Aorta (tissue), 5 donors: ENCODE measurements at regions not wholly inside any gene's neighbourhood (a gene's known extent, or its start where the extent isn't known, plus 50 kb on each side); places are given as distances from the start of the nearest gene placed in this dataset.

Experiments used
- ATAC-seq: fragments of 200-7000 bp; cut with Tn5 transposase; one replicate; pipeline ENCODE4 v1.9.1; 2022; ENCODE audit warnings: moderate library complexity; ENCODE audit not compliant: low FRiP score
- DNase-seq, 2 donors: peaks; one replicate each; pipeline ENCODE4 v3.0.0-alpha.2; 2020
- H3K27ac ChIP-seq, 2 donors: one replicate each; pipeline ENCODE4 v1.5.1; 2013; ENCODE audit warnings: low read length in 2 of 2, mild to moderate bottlenecking in 2 of 2, moderate library complexity in 2 of 2, control low read depth in 1 of 2, inconsistent platforms in 1 of 2, low read depth in 1 of 2
- H3K27me3 ChIP-seq, 2 donors: one replicate each; pipeline ENCODE4 v1.6.1; 2013; ENCODE audit warnings: control low read depth in 1 of 2, low read length in 1 of 2, mild to moderate bottlenecking in 1 of 2, moderate library complexity in 1 of 2; ENCODE audit not compliant: insufficient read depth in 2 of 2, control insufficient read depth in 1 of 2
- H3K36me3 ChIP-seq, 2 donors: one replicate each; pipeline ENCODE4 v1.6.1; 2013; ENCODE audit warnings: control low read depth in 1 of 2, low read length in 1 of 2, mild to moderate bottlenecking in 1 of 2; ENCODE audit not compliant: insufficient read depth in 2 of 2, control insufficient read depth in 1 of 2
- H3K4me1 ChIP-seq, 2 donors: one replicate each; pipeline ENCODE4 v1.6.1; 2013; ENCODE audit warnings: low read length in 2 of 2, control low read depth in 1 of 2, mild to moderate bottlenecking in 1 of 2, moderate library complexity in 1 of 2; ENCODE audit not compliant: insufficient read depth in 2 of 2, control insufficient read depth in 1 of 2
- H3K4me3 ChIP-seq, 2 donors: one replicate each; pipeline ENCODE4 v1.5.1; 2013; ENCODE audit warnings: low read length in 2 of 2, control low read depth in 1 of 2, mild to moderate bottlenecking in 1 of 2
- H3K9me3 ChIP-seq: one replicate; pipeline ENCODE4 v1.6.1; 2013; ENCODE audit warnings: mild to moderate bottlenecking, low read length; ENCODE audit not compliant: control insufficient read depth
- WGBS, 2 donors: extraction: QIAGEN DNeasy Blood & Tissue Kit; methylation state at CpG; one replicate each; pipeline ENCODE4 v1.1.7; 2013; 5-methylcytosine and 5-hydroxymethylcytosine counted together
- intact Hi-C, 2 donors: fragments of 100-400 bp; cut with DNase I; formaldehyde crosslinking; loops; one replicate each; pipeline versions ENCODE4 v1.14.2 to v1.15.0; 2022
- donor health status: healthy with polysubstance abuse.
- donor health status: Bipolar disorder and iron deficiency.
- donor health status: DM: no; HTN: no; CAD: no.
- donor health status: DM: no; HTN: no; CAD: no.
- donor health status: DM: yes; HTN: yes; CAD: no.

DNA sequence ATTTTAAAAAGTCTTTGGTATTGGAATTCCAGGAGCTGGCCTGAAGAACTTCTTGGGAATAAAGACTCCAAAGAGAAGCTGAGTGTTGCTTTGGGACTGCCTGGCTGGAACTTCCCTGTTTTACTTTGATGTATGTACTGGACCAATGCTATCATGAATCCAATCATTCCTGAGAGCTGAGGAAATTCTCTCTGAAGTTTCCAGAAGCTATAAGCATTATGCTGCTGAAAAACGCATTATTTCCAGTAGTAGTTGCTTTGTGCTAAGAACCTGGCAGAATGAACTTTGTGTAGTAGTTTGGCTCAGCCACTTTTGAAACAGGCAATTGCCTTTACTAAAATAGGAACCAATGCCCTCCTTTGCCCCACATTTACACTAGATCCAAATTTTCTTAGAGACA lies 260.7 kb downstream of the HLX start:
- Histone ChIP-seq H3K27ac (no peak overlapping the region), H3K4me3 (no peak overlapping the region), H3K27me3 (no peaks in the 10 kb centered on the region), H3K9me3 (no peaks in the 10 kb centered on the region), H3K36me3 (no peaks in the 10 kb centered on the region), H3K4me1 (peaks cover 0 to 2% of the 10 kb centered on the region in 2 donors)
- intact Hi-C loops = no loop called here
- no peak for ATAC-seq
- WGBS, 2 donors = 4 to 8% methylated on average over 1 of the region's 1 CpG
- DNase-seq = no peak

DNA sequence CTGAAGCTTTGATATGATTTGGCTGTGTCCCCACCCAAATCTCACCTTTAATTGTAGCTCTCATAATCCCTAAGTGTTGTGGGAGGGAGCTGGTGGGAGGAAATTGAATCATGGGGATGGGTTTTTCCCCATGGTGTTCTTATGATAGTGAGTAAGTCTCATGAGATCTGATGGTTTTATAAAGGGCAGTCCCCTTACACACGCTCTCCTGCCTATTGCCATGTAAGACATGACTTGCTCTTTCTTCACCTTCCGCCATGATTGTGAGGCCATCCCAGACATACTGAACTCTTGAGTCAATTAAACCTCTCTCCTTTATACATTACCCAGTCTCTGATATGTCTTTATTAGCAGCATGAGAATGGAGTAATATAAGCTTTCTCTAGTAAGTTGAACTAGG lies 261.9 kb downstream of the HLX start:
- 97 to 100% methylated on average over 2 of the region's 2 CpGs for WGBS, 2 donors
- no peaks in the 10 kb centered on the region for H3K27me3 ChIP-seq
- ATAC-seq (no peak), DNase-seq (no peak)
- no peak overlapping the region for H3K4me3 ChIP-seq
- intact Hi-C loops = no loop called here
- no peak overlapping the region for H3K27ac ChIP-seq
- H3K36me3 ChIP-seq = no peaks in the 10 kb centered on the region
- H3K4me1 ChIP-seq = peaks cover 0 to 2% of the 10 kb centered on the region in 2 donors
- H3K9me3 ChIP-seq = no peaks in the 10 kb centered on the region

DNA sequence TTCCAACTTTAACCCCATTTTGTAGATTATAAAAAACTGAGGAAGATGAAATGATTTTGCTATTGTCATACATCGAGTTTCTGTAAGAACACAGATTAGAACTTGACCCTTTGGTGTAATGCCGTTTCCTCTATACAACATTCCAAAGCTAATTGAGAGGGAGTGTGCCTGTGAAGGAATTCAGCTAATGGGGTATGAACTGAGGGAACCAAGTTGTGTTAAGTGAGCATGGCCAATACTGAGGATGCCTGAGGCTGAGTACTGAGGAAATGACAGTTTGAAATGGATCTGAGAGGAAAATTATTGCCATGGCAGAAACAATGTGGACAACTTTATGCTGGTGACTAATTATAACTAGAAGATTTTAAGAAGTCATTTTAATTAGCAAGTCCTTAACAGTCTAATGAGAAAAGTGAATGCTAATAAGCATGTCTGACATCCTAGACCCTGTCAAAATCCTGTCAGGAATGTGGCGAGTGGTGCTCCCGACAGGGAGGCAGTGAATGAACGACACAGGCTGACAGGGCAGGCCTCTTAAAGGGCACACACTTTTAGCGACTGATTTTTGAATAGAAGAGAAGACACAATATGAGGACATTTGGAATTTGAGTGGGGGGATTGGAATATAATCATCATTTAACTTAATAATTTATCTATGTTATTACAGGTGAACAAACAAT lies 262.5 kb downstream of the HLX start:
- ATAC-seq (no peak), DNase-seq (no peak)
- Histone ChIP-seq H3K9me3 (no peaks in the 10 kb centered on the region), H3K4me3 (no peak overlapping the region), H3K4me1 (peaks cover 0 to 2% of the 10 kb centered on the region in 2 donors), H3K27ac (no peak overlapping the region), H3K36me3 (no peaks in the 10 kb centered on the region), H3K27me3 (no peaks in the 10 kb centered on the region)
- intact Hi-C loops = no loop called here
- WGBS, 2 donors = 80 to 91% methylated on average over 6 of the region's 6 CpGs

DNA sequence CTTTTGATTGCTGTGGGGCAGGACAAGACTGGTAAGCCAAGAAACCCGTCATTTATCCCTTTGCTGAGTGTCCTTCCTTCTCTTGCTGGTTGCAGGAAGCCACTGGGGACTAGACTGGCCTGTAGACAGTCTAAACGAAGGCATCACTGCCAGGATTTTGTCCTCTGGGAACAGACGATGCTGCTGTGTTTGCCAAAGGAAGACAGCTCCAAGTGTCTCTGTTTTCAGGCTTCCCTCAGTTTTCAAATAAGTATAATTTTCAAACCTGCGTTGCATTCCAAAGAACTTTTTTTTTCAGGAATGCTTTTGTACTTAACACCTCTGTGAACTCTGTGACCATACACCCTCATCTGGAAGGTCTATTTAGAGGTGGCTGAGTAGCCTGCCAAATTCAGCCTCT lies 269.4 kb downstream of the HLX start:
- Histone ChIP-seq H3K4me3 (no peak overlapping the region), H3K27ac (no peak overlapping the region), H3K36me3 (no peaks in the 10 kb centered on the region), H3K27me3 (no peaks in the 10 kb centered on the region), H3K4me1 (no peaks in the 10 kb centered on the region), H3K9me3 (peaks cover 3% of the 10 kb centered on the region)
- WGBS, 2 donors = 52 to 70% methylated on average over 4 of the region's 4 CpGs
- DNase-seq (no peak), ATAC-seq (no peak)
- intact Hi-C loops = no loop called here

DNA sequence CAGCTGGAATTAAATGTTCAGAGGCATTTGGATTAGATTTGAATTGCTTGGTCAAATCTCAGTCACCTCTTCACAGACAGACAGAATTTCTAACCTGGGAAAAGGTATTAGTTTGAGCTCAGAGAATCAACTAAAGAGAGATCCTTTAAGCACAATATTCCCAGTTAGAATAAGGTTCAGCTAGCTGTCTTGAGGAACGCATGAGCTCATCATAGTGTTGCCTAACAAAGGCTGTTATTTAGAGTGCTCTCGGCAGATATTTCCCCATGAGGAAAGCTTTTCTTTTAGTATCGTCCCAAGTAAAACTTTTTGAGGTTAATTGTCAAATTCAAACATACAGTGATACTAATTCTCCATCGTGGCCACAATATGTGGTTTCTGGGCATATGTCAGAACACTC lies 269.9 kb downstream of the HLX start:
- Histone ChIP-seq H3K36me3 (no peaks in the 10 kb centered on the region), H3K9me3 (peaks cover 3% of the 10 kb centered on the region), H3K4me3 (no peak overlapping the region), H3K4me1 (no peaks in the 10 kb centered on the region), H3K27ac (no peak overlapping the region), H3K27me3 (no peaks in the 10 kb centered on the region)
- no peak for DNase-seq
- 63 to 70% methylated on average over 4 of the region's 4 CpGs for WGBS, 2 donors
- ATAC-seq = peak; percentile 50
- intact Hi-C loops = no loop called here

DNA sequence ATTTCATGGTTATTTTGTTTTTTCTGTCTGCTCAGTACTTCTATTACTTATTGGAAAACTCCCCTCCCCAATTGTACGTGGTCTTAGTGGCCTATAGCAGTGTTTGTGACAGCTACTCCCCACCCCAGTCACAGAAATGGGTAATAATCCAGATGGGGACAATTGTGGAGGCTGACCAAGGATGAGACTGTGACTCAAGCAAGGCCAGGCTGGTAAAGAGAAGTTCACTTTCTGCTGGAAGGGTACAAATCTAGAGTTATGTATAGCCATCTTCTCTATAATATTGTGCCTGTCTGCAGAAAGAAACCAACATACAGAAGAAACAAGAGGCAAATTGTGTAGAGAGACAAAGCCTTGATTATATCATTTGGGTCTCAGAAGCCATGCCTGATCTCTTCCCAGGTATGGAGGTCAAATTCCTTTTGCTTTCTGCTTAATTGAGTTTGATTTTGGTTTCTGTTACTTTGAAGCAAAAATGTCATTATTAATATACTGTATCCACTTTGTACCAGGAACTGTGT lies 270.4 kb downstream of the HLX start:
- Histone ChIP-seq H3K36me3 (no peaks in the 10 kb centered on the region), H3K27me3 (no peaks in the 10 kb centered on the region), H3K4me3 (no peak overlapping the region), H3K9me3 (peaks cover 3% of the 10 kb centered on the region), H3K4me1 (no peaks in the 10 kb centered on the region), H3K27ac (no peak overlapping the region)
- DNase-seq (no peak), ATAC-seq (no peak)
- WGBS, 2 donors = 62 to 85% methylated on average over 1 of the region's 1 CpG
- intact Hi-C loops = no loop called here

DNA sequence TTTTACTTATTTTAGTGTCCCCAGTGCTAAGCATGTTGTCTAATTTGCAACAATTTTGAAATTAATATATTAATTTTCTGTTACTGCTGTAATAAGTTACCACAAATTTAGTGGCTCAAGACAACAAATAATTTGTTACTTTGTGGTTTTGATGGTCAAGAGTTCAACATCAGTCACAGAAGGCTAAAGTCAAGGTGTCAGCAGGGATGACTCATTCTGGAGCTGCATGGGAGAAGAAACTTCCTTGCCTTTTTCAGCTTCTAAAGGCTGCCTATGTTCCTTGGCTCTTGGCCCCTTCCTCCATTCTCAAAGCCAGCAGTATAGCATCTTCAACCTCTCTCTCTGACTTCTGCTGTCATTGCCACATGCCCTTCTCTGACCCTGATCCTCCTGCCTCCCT lies 271.8 kb downstream of the HLX start:
- H3K27ac ChIP-seq = no peak overlapping the region
- H3K36me3 ChIP-seq = no peaks in the 10 kb centered on the region
- no peaks in the 10 kb centered on the region for H3K27me3 ChIP-seq
- intact Hi-C loops = no loop called here
- no peak for ATAC-seq
- no peak overlapping the region for H3K4me3 ChIP-seq
- DNase-seq = no peak
- peaks cover 3% of the 10 kb centered on the region for H3K9me3 ChIP-seq
- no peaks in the 10 kb centered on the region for H3K4me1 ChIP-seq

DNA sequence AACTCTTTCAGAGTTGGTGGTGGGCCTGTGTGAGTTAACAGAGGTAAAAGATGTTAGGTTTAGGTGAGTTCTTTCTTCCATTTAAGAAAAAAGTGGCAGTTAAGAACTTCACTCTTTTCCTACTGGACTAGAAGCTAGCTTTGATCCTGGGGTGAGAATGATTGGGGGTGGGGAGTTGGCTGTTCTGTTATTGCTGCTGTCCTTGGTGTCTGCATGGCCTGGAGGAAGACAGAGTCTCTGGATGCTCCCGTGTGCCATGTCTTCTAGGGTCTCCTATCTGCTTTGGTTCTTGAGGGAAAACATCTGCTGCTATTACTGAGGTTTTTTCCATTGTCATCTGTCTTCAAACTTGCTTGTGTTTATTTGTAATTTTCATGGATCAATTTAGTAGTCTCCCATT lies 275.7 kb downstream of the HLX start:
- H3K4me3 ChIP-seq = no peak overlapping the region
- no peaks in the 10 kb centered on the region for H3K27me3 ChIP-seq
- no peak overlapping the region for H3K27ac ChIP-seq
- H3K9me3 ChIP-seq = peaks cover 3% of the 10 kb centered on the region
- intact Hi-C loops = no loop called here
- DNase-seq = no peak
- H3K4me1 ChIP-seq = no peaks in the 10 kb centered on the region
- H3K36me3 ChIP-seq = no peaks in the 10 kb centered on the region
- 64 to 65% methylated on average over 1 of the region's 1 CpG for WGBS, 2 donors
- no peak for ATAC-seq

DNA sequence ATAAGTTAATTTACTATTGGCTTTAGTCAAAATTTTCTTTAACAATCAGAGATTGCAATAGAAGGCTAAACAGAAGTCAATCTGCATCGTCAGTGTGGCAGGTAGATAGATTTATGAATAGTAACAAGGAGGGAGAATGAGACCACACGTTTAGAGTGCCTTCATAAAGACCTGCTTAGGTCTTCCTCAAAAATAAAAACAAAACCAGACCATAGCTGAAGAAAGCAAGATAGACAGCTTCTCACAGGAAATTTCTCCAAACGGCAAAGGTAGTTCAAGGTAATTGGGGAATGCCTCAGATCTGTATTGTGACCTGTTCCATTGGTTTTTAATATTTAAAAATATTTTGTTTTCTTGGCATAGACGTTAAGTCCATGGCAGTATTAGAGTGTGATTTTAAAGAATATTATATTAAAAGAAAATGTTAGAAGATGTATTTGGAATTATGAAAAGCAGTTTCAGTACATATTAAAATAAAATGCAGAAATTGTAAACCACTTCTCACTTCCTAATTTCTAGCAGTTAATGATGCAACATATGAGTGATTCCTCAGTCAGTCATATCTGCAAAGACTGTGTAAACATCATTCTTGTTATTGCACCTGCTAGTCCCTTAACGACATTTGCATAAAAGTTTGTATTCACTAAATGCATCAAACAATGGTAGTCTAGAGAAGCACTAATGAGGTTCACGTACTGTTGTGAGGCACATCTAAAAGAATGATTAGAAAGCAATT lies 278.0 kb downstream of the HLX start:
- no peaks in the 10 kb centered on the region for H3K27me3 ChIP-seq
- no peaks in the 10 kb centered on the region for H3K9me3 ChIP-seq
- H3K36me3 ChIP-seq = no peaks in the 10 kb centered on the region
- no peaks in the 10 kb centered on the region for H3K4me1 ChIP-seq
- no peak for ATAC-seq
- H3K27ac ChIP-seq = no peak overlapping the region
- intact Hi-C loops = no loop called here
- H3K4me3 ChIP-seq = no peak overlapping the region
- 51 to 72% methylated on average over 6 of the region's 6 CpGs for WGBS, 2 donors
- DNase-seq = no peak
